ENCODE measurements at regions not wholly inside any gene's neighbourhood (a gene's known extent, or its start where the extent isn't known, plus 50 kb on each side); places are given as distances from the start of the nearest gene placed in this dataset.

GRCh38 chr6:22906091-22906549, 336.8 kb downstream of the HDGFL1 start:
- Histone ChIP-seq H3K4me1 (ENCODE audit: control insufficient read depth in 1 of 2, insufficient read depth in 2 of 2, low read length in 2 of 2) (no peaks in the 10 kb centered on the region), H3K27me3 (ENCODE audit: insufficient read depth, low read length) (no peaks in the 10 kb centered on the region), H4K20me1 (ENCODE audit: insufficient read depth) (no peaks in the 10 kb centered on the region), H3K9me3 (ENCODE audit: control insufficient read depth in 1 of 2, insufficient read depth in 1 of 2, low read depth in 1 of 2, low read length in 2 of 2) (no peaks in the 10 kb centered on the region; a peak in 1 of 4 replicates), H3K36me3 (ENCODE audit: control insufficient read depth in 1 of 2, insufficient read depth in 2 of 2, low read length in 2 of 2) (no peaks in the 10 kb centered on the region), H3K9ac (ENCODE audit: low read length) (no peak overlapping the region), H3K9me2 (ENCODE audit: insufficient read depth) (no peaks in the 10 kb centered on the region), H2AFZ (ENCODE audit: low read depth, low read length, poor library complexity, severe bottlenecking) (no peak overlapping the region), H3K79me2 (ENCODE audit: insufficient read depth, low read length) (no peaks in the 10 kb centered on the region), H3K4me2 (ENCODE audit: low read length) (no peak overlapping the region), H3K27ac (ENCODE audit: low read depth, low read length) (no peak overlapping the region), H3K4me3 (replicated peaks in 1 of 2; ENCODE audit: low read depth in 1 of 2, low read length in 2 of 2) (no peak overlapping the region)
- ATAC-seq: peak; percentile 63
- intact Hi-C loops (cut with micrococcal nuclease): no loop called here
- DNase-seq (ENCODE audit: low read depth, low spot score): no peak
- ChIA-PET CTCF (interaction anchor here (1.6 to 1.8 kb wide), 2 partner anchors 12 to 15 kb away, joined by 4 to 6 read pairs; no protein-coding TSS in a partner anchor), RAD21 (ENCODE audit: low non-redundant PET in 1 of 2, low total read pairs in 2 of 2, uncharacterized antibody in 2 of 2, unreplicated experiment in 2 of 2) (no interaction called here), POLR2A (no interaction called here)
- TF ChIP-seq CTCF (IDR thresholded peaks at IDR 0.05 in 2 of 3, conservative IDR thresholded peaks at IDR 0.05 in 1 of 3; ENCODE audit: borderline replicate concordance in 1 of 3, insufficient read depth in 1 of 3, low read depth in 2 of 3, low read length in 2 of 3) (peak in 2 of 3 experiments; percentile 15 to 37; a peak in 2 of 6 replicates), POLR2A (IDR thresholded peaks at IDR 0.05; ENCODE audit: borderline replicate concordance, extremely low read depth, insufficient read depth, insufficient read length) (no peak), RAD21 (IDR thresholded peaks at IDR 0.05; ENCODE audit: low read depth) (peak; percentile 34; the same call in 1 of the 2 replicates)
- no TSS peak for BruUV-seq (replicated peaks)

GRCh38 chr6:22907085-22907484, 337.7 kb downstream of the HDGFL1 start:
- intact Hi-C loops (cut with micrococcal nuclease): no loop called here
- Histone ChIP-seq H3K4me2 (ENCODE audit: low read length) (no peak overlapping the region), H4K20me1 (ENCODE audit: insufficient read depth) (no peaks in the 10 kb centered on the region), H3K27me3 (ENCODE audit: insufficient read depth, low read length) (no peaks in the 10 kb centered on the region), H3K27ac (ENCODE audit: low read depth, low read length) (no peak overlapping the region), H3K36me3 (ENCODE audit: control insufficient read depth in 1 of 2, insufficient read depth in 2 of 2, low read length in 2 of 2) (no peaks in the 10 kb centered on the region), H3K4me1 (ENCODE audit: control insufficient read depth in 1 of 2, insufficient read depth in 2 of 2, low read length in 2 of 2) (no peaks in the 10 kb centered on the region), H3K4me3 (replicated peaks in 1 of 2; ENCODE audit: low read depth in 1 of 2, low read length in 2 of 2) (no peak overlapping the region), H3K9me2 (ENCODE audit: insufficient read depth) (no peaks in the 10 kb centered on the region), H3K9ac (ENCODE audit: low read length) (no peak overlapping the region), H2AFZ (ENCODE audit: low read depth, low read length, poor library complexity, severe bottlenecking) (no peak overlapping the region), H3K9me3 (ENCODE audit: control insufficient read depth in 1 of 2, insufficient read depth in 1 of 2, low read depth in 1 of 2, low read length in 2 of 2) (no peaks in the 10 kb centered on the region; a peak in 1 of 4 replicates), H3K79me2 (ENCODE audit: insufficient read depth, low read length) (no peaks in the 10 kb centered on the region)
- ATAC-seq: no peak
- TF ChIP-seq ZBTB33 (IDR thresholded peaks at IDR 0.05; ENCODE audit: extremely low read depth, insufficient replicate concordance, low read length) (no peak), EZH2phosphoT487 (IDR thresholded peaks at IDR 0.05; ENCODE audit: borderline replicate concordance) (no peak), EZH2 (IDR thresholded peaks at IDR 0.05) (no peak), RAD21 (IDR thresholded peaks at IDR 0.05; ENCODE audit: low read depth) (no peak), SRF (IDR thresholded peaks at IDR 0.05; ENCODE audit: low read depth) (no peak), CEBPB (IDR thresholded peaks at IDR 0.05; ENCODE audit: low read depth) (no peak), ATF3 (IDR thresholded peaks at IDR 0.05) (no peak), CTCF (IDR thresholded peaks at IDR 0.05 in 2 of 3, conservative IDR thresholded peaks at IDR 0.05 in 1 of 3; ENCODE audit: borderline replicate concordance in 1 of 3, insufficient read depth in 1 of 3, low read depth in 2 of 3, low read length in 2 of 3) (no peak), JUND (IDR thresholded peaks at IDR 0.05) (no peak), SP1 (IDR thresholded peaks at IDR 0.05; ENCODE audit: low read depth) (no peak), FOSL1 (IDR thresholded peaks at IDR 0.05; ENCODE audit: low read depth) (no peak), YY1 (IDR thresholded peaks at IDR 0.05; ENCODE audit: extremely low read depth, insufficient replicate concordance, low read depth, low read length) (no peak), CBX3 (IDR thresholded peaks at IDR 0.05; ENCODE audit: low read depth) (no peak)
- no peak for DNase-seq (ENCODE audit: low read depth, low spot score)
- BruUV-seq (replicated peaks): no TSS peak
- ChIA-PET CTCF (interaction anchor here (1.0 to 1.8 kb wide), 3 partner anchors 13 to 16 kb away, joined by 3 to 6 read pairs (median 4); no protein-coding TSS in a partner anchor), POLR2A (no interaction called here), RAD21 (ENCODE audit: low non-redundant PET in 1 of 2, low total read pairs in 2 of 2, uncharacterized antibody in 2 of 2, unreplicated experiment in 2 of 2) (no interaction called here)
